ENCODE measurements at regions not wholly inside any gene's neighbourhood (a gene's known extent, or its start where the extent isn't known, plus 50 kb on each side); places are given as distances from the start of the nearest gene placed in this dataset.

- TF ChIP-seq CTCF (IDR thresholded peaks at IDR 0.05) (no peak), EZH2 (IDR thresholded peaks at IDR 0.05) (no peak), EZH2phosphoT487 (IDR thresholded peaks at IDR 0.05) (no peak)
These were observed 294.7 kb upstream of the SLC30A5 start for GRCh38 chr5:68798877-68799843.

Measured in neural progenitor cell (in vitro differentiated cells).